ENCODE measurements at regions not wholly inside any gene's neighbourhood (a gene's known extent, or its start where the extent isn't known, plus 50 kb on each side); places are given as distances from the start of the nearest gene placed in this dataset.

DNA sequence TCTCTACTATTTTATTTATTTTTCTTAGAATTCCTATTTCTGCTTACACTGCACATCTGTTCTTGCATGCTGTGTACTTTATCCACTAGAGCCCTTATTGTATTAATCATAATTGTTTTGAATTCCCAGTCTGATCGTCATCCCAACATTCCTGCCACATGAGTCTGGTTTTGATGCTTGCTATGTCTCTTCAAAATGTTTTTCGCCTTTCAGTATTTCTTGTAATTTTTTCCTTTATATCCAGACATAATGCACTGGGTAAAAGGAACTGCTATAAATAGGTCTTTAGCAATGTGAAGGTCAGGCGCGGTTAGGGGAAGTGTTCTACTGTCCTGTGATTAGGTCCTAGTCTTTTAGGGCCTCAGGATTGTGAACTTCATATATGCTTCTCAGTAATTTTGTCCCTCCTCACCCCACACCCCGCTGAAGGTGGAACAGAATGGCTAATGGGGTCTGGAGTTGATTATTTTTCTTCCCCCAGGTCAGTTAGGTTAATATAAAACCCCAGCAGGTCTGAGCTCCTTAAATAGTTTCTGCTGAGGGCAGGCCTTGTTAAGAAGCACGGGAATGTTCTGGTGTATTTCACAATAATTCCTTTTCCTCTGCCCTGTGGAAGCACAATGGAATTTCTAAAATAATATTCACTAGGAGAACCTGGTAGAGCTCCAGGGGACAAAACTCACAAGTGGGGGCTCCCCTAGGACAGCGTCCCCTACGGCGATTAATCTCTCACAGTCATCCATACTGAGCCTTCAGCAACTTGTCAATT, 146.6 kb upstream of the TUT7 start:
- Histone ChIP-seq H3K79me2 (no peaks in the 10 kb centered on the region), H3K4me1 (ENCODE audit: insufficient read depth) (no peaks in the 10 kb centered on the region), H3K9me3 (ENCODE audit: low read depth) (no peaks in the 10 kb centered on the region), H3K27me3 (no peaks in the 10 kb centered on the region), H3K27ac (no peak overlapping the region), H2AFZ (no peak overlapping the region), H3K4me2 (no peak overlapping the region), H4K20me1 (ENCODE audit: insufficient read depth, poor library complexity, severe bottlenecking) (no peaks in the 10 kb centered on the region), H3K9me2 (replicated peaks; ENCODE audit: insufficient read depth) (no peaks in the 10 kb centered on the region), H3K4me3 (no peak overlapping the region), H3K36me3 (replicated peaks; ENCODE audit: insufficient read depth, low read depth) (no peaks in the 10 kb centered on the region)
- TF ChIP-seq EZH2phosphoT487 (IDR thresholded peaks at IDR 0.05; ENCODE audit: low read depth, severe bottlenecking, unreplicated experiment) (no peak), EZH2 (IDR thresholded peaks at IDR 0.05; ENCODE audit: borderline replicate concordance) (no peak), CTCF (IDR thresholded peaks at IDR 0.05; ENCODE audit: poor library complexity) (no peak)
- no peak for DNase-seq (ENCODE audit: low spot score)
- WGBS (ENCODE audit: low lambda C conversion rate, missing lambda C conversion rate) = 77% methylated on average over 9 of the region's 9 CpGs

DNA sequence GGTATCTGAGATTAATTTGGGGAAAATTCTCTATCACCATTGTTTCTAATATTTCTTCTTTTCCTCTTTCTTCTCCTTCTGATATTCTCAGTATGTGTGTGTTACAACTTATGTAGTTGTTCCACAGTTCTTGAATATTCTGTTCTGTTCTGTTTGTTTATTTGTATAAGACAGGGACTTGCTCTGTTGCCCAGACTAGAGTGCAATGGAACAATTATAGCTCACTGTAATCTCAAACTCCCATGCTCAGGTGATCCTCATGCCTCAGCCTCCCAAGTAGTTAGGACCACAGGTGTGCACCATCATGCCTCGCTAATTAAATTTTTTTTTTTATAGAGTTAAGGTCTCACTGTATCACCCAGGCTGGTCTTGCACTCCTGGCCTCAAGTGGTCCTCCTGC, 145.8 kb upstream of the TUT7 start:
- H3K36me3 ChIP-seq (replicated peaks; ENCODE audit: insufficient read depth, low read depth) = no peaks in the 10 kb centered on the region
- no peak overlapping the region for H2AFZ ChIP-seq
- no peak for DNase-seq (ENCODE audit: low spot score)
- H4K20me1 ChIP-seq (ENCODE audit: insufficient read depth, poor library complexity, severe bottlenecking) = no peaks in the 10 kb centered on the region
- no peaks in the 10 kb centered on the region for H3K9me2 ChIP-seq (replicated peaks; ENCODE audit: insufficient read depth)
- H3K79me2 ChIP-seq = no peaks in the 10 kb centered on the region
- no peaks in the 10 kb centered on the region for H3K27me3 ChIP-seq
- H3K27ac ChIP-seq = no peak overlapping the region
- no peak overlapping the region for H3K4me3 ChIP-seq
- TF ChIP-seq CTCF (IDR thresholded peaks at IDR 0.05; ENCODE audit: poor library complexity) (no peak), EZH2 (IDR thresholded peaks at IDR 0.05; ENCODE audit: borderline replicate concordance) (no peak), EZH2phosphoT487 (IDR thresholded peaks at IDR 0.05; ENCODE audit: low read depth, severe bottlenecking, unreplicated experiment) (no peak)
- H3K4me2 ChIP-seq = no peak overlapping the region
- 90% methylated on average over 1 of the region's 1 CpG for WGBS (ENCODE audit: low lambda C conversion rate, missing lambda C conversion rate)
- no peaks in the 10 kb centered on the region for H3K4me1 ChIP-seq (ENCODE audit: insufficient read depth)
- H3K9me3 ChIP-seq (ENCODE audit: low read depth) = no peaks in the 10 kb centered on the region

GRCh38 chr9:86494644-86495111, 140.5 kb upstream of the TUT7 start:
- H3K4me2 ChIP-seq = no peak overlapping the region

More at GRCh38 chr9:86494644-86495111, 140.5 kb upstream of the TUT7 start:
- Histone ChIP-seq H3K4me3 (no peak overlapping the region), H3K79me2 (no peaks in the 10 kb centered on the region), H3K36me3 (replicated peaks; ENCODE audit: insufficient read depth, low read depth) (no peaks in the 10 kb centered on the region), H3K9me2 (replicated peaks; ENCODE audit: insufficient read depth) (no peaks in the 10 kb centered on the region), H3K27ac (no peak overlapping the region), H3K4me1 (ENCODE audit: insufficient read depth) (no peaks in the 10 kb centered on the region), H3K9me3 (ENCODE audit: low read depth) (no peaks in the 10 kb centered on the region), H2AFZ (no peak overlapping the region), H4K20me1 (ENCODE audit: insufficient read depth, poor library complexity, severe bottlenecking) (no peaks in the 10 kb centered on the region), H3K27me3 (no peaks in the 10 kb centered on the region)
- no peak for DNase-seq (ENCODE audit: low spot score)
- WGBS (ENCODE audit: low lambda C conversion rate, missing lambda C conversion rate) = 38% methylated on average over 5 of the region's 5 CpGs
- no peak for TF ChIP-seq CTCF (IDR thresholded peaks at IDR 0.05; ENCODE audit: poor library complexity)
- no peak for TF ChIP-seq EZH2phosphoT487 (IDR thresholded peaks at IDR 0.05; ENCODE audit: low read depth, severe bottlenecking, unreplicated experiment)
- no peak for TF ChIP-seq EZH2 (IDR thresholded peaks at IDR 0.05; ENCODE audit: borderline replicate concordance)

Measured in hepatocyte (in vitro differentiated cells).